ENCODE measurements at regions not wholly inside any gene's neighbourhood (a gene's known extent, or its start where the extent isn't known, plus 50 kb on each side); places are given as distances from the start of the nearest gene placed in this dataset.

DNA sequence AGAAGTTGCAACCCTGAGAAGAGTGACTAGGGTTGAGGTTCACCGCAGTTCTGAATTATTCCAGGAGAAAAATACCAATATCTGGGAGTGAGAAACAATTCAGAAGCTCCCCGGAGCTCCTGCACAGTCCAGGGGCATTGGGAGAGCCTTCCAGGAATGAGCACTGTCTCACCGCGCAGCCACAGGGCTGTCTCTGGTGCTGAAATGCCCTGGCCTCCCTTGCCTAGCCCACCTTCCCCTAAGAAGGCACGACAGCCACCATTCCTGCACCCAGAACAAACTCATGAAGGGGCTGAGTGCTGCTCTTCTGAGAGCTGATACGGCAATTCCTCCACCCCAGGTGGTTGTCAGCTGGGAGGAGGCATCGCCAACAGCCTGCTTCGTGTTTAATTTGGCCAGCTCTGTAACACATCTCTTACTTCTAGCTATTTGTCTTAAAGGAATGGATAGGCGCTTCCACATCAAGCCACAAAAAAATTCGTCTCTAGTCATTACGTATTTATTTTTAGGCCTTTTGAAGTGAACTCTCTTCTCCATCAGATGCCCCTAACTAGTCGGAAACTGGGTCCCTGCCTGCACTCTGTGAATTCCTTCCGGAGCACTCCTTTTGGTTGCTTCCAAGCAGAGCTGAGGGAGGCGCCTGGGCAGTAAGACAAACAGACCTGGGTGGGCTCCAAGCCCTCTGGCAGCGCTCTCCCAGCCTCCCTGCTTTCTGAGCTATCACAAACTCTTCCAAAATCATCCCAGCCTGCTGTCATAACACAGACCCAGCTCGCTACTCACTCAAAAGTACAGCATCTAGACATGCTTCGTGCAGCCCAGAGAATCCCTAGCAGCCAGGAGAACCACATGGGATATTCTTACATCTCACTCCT lies 120.5 kb upstream of the CCDC68 start:
- DNase-seq (ENCODE audit: low read depth, low spot score) (no peak), ATAC-seq (no peak)
- ChIA-PET RAD21 (ENCODE audit: low non-redundant PET in 1 of 2, low total read pairs in 2 of 2, uncharacterized antibody in 2 of 2, unreplicated experiment in 2 of 2) (no interaction called here), POLR2A (no interaction called here), CTCF (no interaction called here)
- Histone ChIP-seq H3K9me2 (ENCODE audit: insufficient read depth) (no peaks in the 10 kb centered on the region), H3K4me3 (replicated peaks in 1 of 2; ENCODE audit: low read depth in 1 of 2, low read length in 2 of 2) (no peak overlapping the region), H2AFZ (ENCODE audit: low read depth, low read length, poor library complexity, severe bottlenecking) (no peak overlapping the region), H3K9ac (ENCODE audit: low read length) (no peak overlapping the region), H3K27ac (ENCODE audit: low read depth, low read length) (no peak overlapping the region), H4K20me1 (ENCODE audit: insufficient read depth) (no peaks in the 10 kb centered on the region), H3K4me1 (ENCODE audit: control insufficient read depth in 1 of 2, insufficient read depth in 2 of 2, low read length in 2 of 2) (no peaks in the 10 kb centered on the region), H3K79me2 (ENCODE audit: insufficient read depth, low read length) (no peaks in the 10 kb centered on the region), H3K9me3 (ENCODE audit: control insufficient read depth in 1 of 2, insufficient read depth in 1 of 2, low read depth in 1 of 2, low read length in 2 of 2) (no peaks in the 10 kb centered on the region), H3K36me3 (ENCODE audit: control insufficient read depth in 1 of 2, insufficient read depth in 2 of 2, low read length in 2 of 2) (no peaks in the 10 kb centered on the region), H3K27me3 (ENCODE audit: insufficient read depth, low read length) (no peaks in the 10 kb centered on the region), H3K4me2 (ENCODE audit: low read length) (no peak overlapping the region)
- TF ChIP-seq, protein P1, sequence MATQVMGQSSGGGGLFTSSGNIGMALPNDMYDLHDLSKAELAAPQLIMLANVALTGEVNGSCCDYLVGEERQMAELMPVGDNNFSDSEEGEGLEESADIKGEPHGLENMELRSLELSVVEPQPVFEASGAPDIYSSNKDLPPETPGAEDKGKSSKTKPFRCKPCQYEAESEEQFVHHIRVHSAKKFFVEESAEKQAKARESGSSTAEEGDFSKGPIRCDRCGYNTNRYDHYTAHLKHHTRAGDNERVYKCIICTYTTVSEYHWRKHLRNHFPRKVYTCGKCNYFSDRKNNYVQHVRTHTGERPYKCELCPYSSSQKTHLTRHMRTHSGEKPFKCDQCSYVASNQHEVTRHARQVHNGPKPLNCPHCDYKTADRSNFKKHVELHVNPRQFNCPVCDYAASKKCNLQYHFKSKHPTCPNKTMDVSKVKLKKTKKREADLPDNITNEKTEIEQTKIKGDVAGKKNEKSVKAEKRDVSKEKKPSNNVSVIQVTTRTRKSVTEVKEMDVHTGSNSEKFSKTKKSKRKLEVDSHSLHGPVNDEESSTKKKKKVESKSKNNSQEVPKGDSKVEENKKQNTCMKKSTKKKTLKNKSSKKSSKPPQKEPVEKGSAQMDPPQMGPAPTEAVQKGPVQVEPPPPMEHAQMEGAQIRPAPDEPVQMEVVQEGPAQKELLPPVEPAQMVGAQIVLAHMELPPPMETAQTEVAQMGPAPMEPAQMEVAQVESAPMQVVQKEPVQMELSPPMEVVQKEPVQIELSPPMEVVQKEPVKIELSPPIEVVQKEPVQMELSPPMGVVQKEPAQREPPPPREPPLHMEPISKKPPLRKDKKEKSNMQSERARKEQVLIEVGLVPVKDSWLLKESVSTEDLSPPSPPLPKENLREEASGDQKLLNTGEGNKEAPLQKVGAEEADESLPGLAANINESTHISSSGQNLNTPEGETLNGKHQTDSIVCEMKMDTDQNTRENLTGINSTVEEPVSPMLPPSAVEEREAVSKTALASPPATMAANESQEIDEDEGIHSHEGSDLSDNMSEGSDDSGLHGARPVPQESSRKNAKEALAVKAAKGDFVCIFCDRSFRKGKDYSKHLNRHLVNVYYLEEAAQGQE (IDR thresholded peaks at IDR 0.05; ENCODE audit: low read depth) = no peak
- no peak for TF ChIP-seq POLR2A (IDR thresholded peaks at IDR 0.05; ENCODE audit: borderline replicate concordance, extremely low read depth, insufficient read depth, insufficient read length)
- TF ChIP-seq EZH2 (IDR thresholded peaks at IDR 0.05) = no peak
- TF ChIP-seq ZNF274 (IDR thresholded peaks at IDR 0.05; ENCODE audit: low read depth, low read length) = no peak
- TF ChIP-seq CEBPB (IDR thresholded peaks at IDR 0.05; ENCODE audit: low read depth) = no peak
- no peak for TF ChIP-seq POLR2AphosphoS5 (IDR thresholded peaks at IDR 0.05; ENCODE audit: low read depth, low read length)
- no TSS peak for BruUV-seq (replicated peaks)
- intact Hi-C loops (cut with micrococcal nuclease) = no loop called here

Data from HCT116 (cell line).